HG03558 (cell line): ENCODE measurements at regions not wholly inside any gene's neighbourhood (a gene's known extent, or its start where the extent isn't known, plus 50 kb on each side); places are given as distances from the start of the nearest gene placed in this dataset.
"Not testable (repeated sequence)": the region's sequence is repeated elsewhere in the genome, so short reads cannot be mapped to it uniquely, and the experiment has no call there.

Experiments used
- ATAC-seq: cut with Tn5 transposase; IDR thresholded peaks from one replicate; pipeline ENCODE4 v1.9.1; 2021; ENCODE audit warnings: moderate number of reproducible peaks; ENCODE audit not compliant: unreplicated experiment; ENCODE audit errors: extremely low read depth

GRCh38 chr5:119968690-119969089 is 339.3 kb downstream of the FAM170A start:
- ATAC-seq: no peak

- ATAC-seq: not testable (repeated sequence)
Measured at GRCh38 chr5:119987077-119987476, 357.7 kb downstream of the FAM170A start.

- no peak for ATAC-seq
Measured at GRCh38 chr5:119991625-119992024, 362.3 kb downstream of the FAM170A start.

GRCh38 chr5:119996128-119996527 is 366.8 kb downstream of the FAM170A start:
- ATAC-seq: no peak

GRCh38 chr5:120007598-120007997 is 378.2 kb downstream of the FAM170A start:
- no peak for ATAC-seq

- ATAC-seq: no peak
Measured at GRCh38 chr5:120012431-120012830, 383.1 kb downstream of the FAM170A start.

- ATAC-seq: no peak
Measured at GRCh38 chr5:120014535-120014934, 385.2 kb downstream of the FAM170A start.

GRCh38 chr5:120016717-120017382 is 387.5 kb downstream of the FAM170A start:
- ATAC-seq: no peak

GRCh38 chr5:120017513-120017912 is 388.2 kb downstream of the FAM170A start:
- no peak for ATAC-seq

- ATAC-seq: no peak
Measured at GRCh38 chr5:120035181-120035580, 405.8 kb downstream of the FAM170A start.

GRCh38 chr5:120035815-120036577 is 406.6 kb downstream of the FAM170A start:
- ATAC-seq: no peak

GRCh38 chr5:120037451-120037850 is 408.1 kb downstream of the FAM170A start:
- ATAC-seq: no peak

GRCh38 chr5:120039111-120039510 is 409.8 kb downstream of the FAM170A start:
- ATAC-seq: no peak

- no peak for ATAC-seq
Measured at GRCh38 chr5:120043431-120043830, 414.1 kb downstream of the FAM170A start.

- ATAC-seq: no peak
Measured at GRCh38 chr5:120052916-120053828, 410.9 kb upstream of the PRR16 start.

- ATAC-seq: no peak
Measured at GRCh38 chr5:120053841-120054240, 410.3 kb upstream of the PRR16 start.

GRCh38 chr5:120055858-120056257 is 408.2 kb upstream of the PRR16 start:
- no peak for ATAC-seq

- no peak for ATAC-seq
Measured at GRCh38 chr5:120062515-120062917, 401.6 kb upstream of the PRR16 start.

- ATAC-seq: no peak
Measured at GRCh38 chr5:120072068-120072761, 391.9 kb upstream of the PRR16 start.

GRCh38 chr5:120073722-120074121 is 390.4 kb upstream of the PRR16 start:
- no peak for ATAC-seq
